HG03571 (cell line): ENCODE measurements at regions not wholly inside any gene's neighbourhood (a gene's known extent, or its start where the extent isn't known, plus 50 kb on each side); places are given as distances from the start of the nearest gene placed in this dataset.

Experiments used
- ATAC-seq: cut with Tn5 transposase; IDR thresholded peaks from one replicate; pipeline ENCODE4 v1.9.1; 2021; ENCODE audit not compliant: unreplicated experiment

DNA sequence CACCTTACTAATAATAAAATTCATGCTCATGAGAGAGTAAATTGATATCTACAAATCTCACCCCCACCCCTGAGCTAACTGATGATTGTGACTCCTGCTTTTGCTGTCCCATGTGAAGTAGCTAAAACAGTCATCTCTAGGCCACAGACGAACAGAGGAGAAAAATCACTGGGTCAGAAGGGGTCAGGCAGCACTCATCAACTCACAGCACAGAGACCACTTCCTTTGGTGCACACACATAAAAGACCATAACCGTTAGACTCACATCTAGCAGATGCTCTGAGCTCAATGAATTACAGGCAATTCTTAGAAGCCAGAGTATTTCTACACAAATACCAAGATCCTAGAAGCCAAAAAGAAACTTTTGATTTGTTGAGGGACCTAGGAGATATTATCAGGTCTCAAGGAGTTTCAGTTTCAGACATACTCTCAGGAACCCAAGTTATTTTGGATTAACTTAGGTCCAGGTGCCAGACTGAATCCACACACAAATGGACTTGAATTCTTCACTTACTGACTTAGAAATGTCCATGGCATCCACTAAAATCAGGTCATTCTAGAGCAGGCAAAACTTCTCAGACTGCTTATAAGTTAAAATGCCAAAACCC lies 65.0 kb upstream of the TES start:
- peak; percentile 94 for ATAC-seq

DNA sequence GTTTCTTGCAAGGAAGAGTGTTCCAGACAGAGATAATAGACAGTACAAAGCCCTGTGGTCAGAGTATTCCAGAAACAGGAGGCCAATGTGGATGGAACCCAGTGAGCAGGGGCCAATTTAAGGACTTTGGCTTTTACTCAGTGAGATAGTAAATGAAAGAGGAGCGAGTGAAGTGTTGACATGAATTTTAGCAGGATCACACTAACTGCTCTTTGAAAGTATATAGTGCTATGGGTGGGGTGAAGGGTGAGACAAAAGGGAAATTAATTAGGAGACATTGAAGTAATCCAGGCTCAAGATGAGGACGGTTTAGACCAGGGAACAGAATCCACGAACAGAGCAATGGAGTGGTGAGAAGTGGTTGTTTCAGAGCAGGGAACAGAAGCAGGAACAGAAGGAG lies 62.2 kb upstream of the TES start:
- ATAC-seq, result no peak

DNA sequence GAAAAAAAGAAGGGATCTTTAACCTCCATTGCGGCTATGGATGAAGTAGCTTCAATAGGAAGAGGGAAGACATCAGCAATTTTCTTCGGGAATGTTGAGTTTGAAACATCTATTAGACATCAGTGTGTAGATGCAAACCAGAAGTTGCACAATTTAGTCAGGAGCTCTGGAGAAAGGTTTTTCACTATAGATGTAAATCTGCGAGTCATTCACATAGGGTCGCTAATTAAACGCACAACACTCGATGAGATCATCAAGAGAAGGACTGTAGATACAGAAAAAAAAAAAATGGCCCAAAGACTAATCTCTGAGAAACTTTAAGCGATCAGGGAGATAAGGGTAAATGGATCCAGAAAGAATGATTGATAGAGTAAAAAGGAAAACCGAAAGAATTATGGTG lies 61.7 kb upstream of the TES start:
- no peak for ATAC-seq

DNA sequence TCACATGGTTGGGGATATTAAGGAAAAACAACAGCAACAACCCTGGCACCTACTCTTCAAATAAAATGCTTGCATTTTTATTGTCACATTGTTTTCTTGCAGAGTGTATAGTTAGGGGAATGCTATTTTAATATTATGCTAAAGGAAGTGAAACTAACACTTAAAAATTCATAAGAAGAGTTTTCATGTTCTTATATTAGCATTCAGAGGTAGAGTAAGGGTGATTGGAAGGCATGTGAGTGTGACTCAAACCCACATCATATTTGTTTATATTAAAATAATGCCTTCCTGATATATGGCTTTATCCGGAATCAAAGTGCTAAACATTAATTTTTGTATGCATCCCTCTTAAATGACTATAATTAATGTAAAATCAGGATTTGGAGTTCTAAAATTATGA lies 59.8 kb upstream of the TES start:
- ATAC-seq, result peak; percentile 95

DNA sequence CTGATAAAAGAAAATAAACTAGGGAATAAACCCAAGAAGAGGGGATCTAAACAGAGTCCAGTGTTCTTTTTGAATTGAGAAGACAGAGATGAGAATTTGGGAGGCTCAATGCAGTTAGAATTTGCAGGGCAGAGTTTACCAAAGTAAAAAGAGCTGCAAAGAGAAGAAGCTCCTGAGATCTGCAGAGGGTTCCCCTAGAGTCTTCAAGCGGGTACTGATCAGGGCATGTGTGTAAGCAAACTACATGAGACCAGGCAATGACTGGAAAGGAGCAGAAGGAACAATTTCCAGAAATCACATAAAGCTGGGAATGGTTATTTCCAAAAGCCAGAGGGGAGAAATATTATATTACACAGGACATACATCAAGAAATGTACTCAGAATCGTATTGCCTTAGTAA lies 58.1 kb upstream of the TES start:
- ATAC-seq, result no peak

DNA sequence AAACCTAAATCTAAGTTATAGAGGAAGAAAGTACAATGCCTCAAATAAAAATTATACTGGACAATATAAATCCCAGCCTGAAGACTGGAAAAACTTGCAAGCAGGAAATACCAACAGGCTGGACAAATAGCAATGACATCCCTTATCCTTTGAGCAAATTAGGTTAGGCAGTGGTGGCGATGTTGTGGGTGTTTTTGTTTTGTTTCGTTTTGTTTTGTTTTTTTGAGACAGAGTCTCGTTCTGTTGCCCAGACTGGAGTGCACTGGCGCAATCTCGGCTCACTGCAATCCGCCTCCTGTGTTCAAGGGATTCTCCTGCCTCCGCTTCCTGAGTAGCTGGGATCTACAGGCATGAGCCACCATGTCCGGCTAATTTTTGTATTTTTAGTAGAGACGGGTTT lies 57.3 kb upstream of the TES start:
- no peak for ATAC-seq

DNA sequence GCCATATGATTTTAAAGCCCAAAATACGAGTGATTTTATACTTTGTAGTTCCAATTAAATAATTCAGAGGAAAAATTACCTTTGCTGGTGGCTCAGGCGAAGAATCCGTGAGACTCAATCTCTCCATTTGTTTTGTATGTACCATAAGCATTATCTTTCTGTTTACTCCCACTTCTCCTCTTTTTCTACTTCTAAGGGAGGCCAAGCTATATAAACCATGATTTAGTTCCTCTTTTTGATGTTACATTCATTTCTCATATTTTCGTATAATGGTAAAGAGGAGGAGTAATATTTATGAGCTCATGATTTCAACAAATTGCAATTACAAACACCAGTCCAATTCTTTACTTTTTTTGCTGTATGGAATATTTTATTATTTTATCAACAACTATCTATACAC lies 50.6 kb upstream of the TES start:
- no peak for ATAC-seq
